DND-41 (cell line): ENCODE measurements at regions not wholly inside any gene's neighbourhood (a gene's known extent, or its start where the extent isn't known, plus 50 kb on each side); places are given as distances from the start of the nearest gene placed in this dataset.

Source experiments
- ATAC-seq: fragments of 200-7000 bp; cut with Tn5 transposase; 3 replicates; pipeline ENCODE4 v1.9.1; 2021; ENCODE audit warnings: low read depth; ENCODE audit not compliant: insufficient read depth
- DNase-seq: peaks from one replicate; pipeline ENCODE4 v3.0.0-alpha.2; 2020
- H2AFZ ChIP-seq: 2 replicates; pipeline ENCODE4 v1.6.0; 2012; ENCODE audit warnings: low read depth, low read length
- H3K27ac ChIP-seq: 2 replicates; pipeline ENCODE4 v1.5.1; 2012; ENCODE audit warnings: low read length, inconsistent platforms
- H3K27me3 ChIP-seq: fragments of 200-600 bp; sonication (generic); 2 replicates; pipeline ENCODE4 v1.6.0; 2012; ENCODE audit warnings: low read length, mild to moderate bottlenecking, inconsistent platforms; ENCODE audit not compliant: insufficient read depth, poor library complexity
- H3K36me3 ChIP-seq: 2 replicates; pipeline ENCODE4 v1.5.1; 2012; ENCODE audit warnings: low read length, inconsistent platforms; ENCODE audit not compliant: insufficient read depth
- H3K4me1 ChIP-seq: 2 replicates; pipeline ENCODE4 v1.5.1; 2012; ENCODE audit warnings: mild to moderate bottlenecking, low read length; ENCODE audit not compliant: insufficient read depth
- H3K4me2 ChIP-seq: 2 replicates; pipeline ENCODE4 v1.6.0; 2012; ENCODE audit warnings: mild to moderate bottlenecking, moderate library complexity, low read length, inconsistent platforms; ENCODE audit not compliant: insufficient read depth
- H3K4me3 ChIP-seq, 2 experiments: fragments of 200-600 bp in 1 of 2; shearing (Covaris generic) in 1 of 2; 2 replicates each; pipeline ENCODE4 v1.5.1; 2012 to 2016; ENCODE audit warnings: inconsistent platforms in 2 of 2, low read length in 2 of 2, mild to moderate bottlenecking in 2 of 2, low read depth in 1 of 2, moderate library complexity in 1 of 2
- H3K79me2 ChIP-seq: 2 replicates; pipeline ENCODE4 v1.6.0; 2012; ENCODE audit warnings: low read length, inconsistent platforms; ENCODE audit not compliant: insufficient read depth
- H3K9ac ChIP-seq: 2 replicates; pipeline ENCODE4 v1.6.0; 2012; ENCODE audit warnings: low read depth, mild to moderate bottlenecking, inconsistent platforms, low read length, moderate library complexity
- H3K9me3 ChIP-seq: 2 replicates; pipeline ENCODE4 v1.5.1; 2012; ENCODE audit warnings: low read length, moderate library complexity, mild to moderate bottlenecking, inconsistent platforms; ENCODE audit not compliant: insufficient read depth, severe bottlenecking
- H4K20me1 ChIP-seq: 2 replicates; pipeline ENCODE4 v1.6.0; 2012; ENCODE audit warnings: low read length; ENCODE audit not compliant: insufficient read depth
- EZH2 ChIP-seq: IDR thresholded peaks from 3 replicates; pipeline ENCODE4 v1.6.1; 2012; ENCODE audit warnings: borderline replicate concordance, low read depth, mild to moderate bottlenecking, moderate library complexity, low read length, inconsistent platforms; ENCODE audit not compliant: severe bottlenecking
- TF ChIP-seq, protein P1 (sequence below): IDR thresholded peaks from 2 replicates; pipeline ENCODE4 v1.5.1; 2012; ENCODE audit warnings: borderline replicate concordance, low read length, moderate library complexity, mild to moderate bottlenecking; ENCODE audit not compliant: poor library complexity, severe bottlenecking; ENCODE audit errors: extremely low read depth

DNA sequence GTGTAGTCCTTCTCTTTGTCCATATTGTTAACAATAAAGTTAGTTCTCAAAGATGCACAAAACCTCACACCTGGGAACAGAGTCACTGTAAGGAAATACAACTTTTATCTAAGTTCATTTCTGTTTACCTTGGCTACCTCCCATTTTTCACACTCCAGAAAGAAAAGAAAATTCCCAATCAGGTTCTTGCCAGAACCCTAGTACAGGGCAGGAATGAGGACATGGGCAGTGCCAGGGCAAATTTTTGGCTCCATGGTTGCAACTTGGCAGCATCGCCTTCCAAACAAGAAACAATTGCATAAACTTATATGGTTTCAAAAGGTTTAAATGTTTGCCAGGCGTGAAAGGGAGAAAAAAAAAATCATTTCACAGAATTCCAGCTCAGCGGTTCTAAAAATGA is 296.3 kb upstream of the PRKD1 start:
- no peak overlapping the region for H3K27ac ChIP-seq
- no peaks in the 10 kb centered on the region for H3K4me1 ChIP-seq
- DNase-seq (no peak), ATAC-seq (no peak)
- H3K4me2 ChIP-seq = no peak overlapping the region
- H3K36me3 ChIP-seq = no peaks in the 10 kb centered on the region
- TF ChIP-seq, protein P1, sequence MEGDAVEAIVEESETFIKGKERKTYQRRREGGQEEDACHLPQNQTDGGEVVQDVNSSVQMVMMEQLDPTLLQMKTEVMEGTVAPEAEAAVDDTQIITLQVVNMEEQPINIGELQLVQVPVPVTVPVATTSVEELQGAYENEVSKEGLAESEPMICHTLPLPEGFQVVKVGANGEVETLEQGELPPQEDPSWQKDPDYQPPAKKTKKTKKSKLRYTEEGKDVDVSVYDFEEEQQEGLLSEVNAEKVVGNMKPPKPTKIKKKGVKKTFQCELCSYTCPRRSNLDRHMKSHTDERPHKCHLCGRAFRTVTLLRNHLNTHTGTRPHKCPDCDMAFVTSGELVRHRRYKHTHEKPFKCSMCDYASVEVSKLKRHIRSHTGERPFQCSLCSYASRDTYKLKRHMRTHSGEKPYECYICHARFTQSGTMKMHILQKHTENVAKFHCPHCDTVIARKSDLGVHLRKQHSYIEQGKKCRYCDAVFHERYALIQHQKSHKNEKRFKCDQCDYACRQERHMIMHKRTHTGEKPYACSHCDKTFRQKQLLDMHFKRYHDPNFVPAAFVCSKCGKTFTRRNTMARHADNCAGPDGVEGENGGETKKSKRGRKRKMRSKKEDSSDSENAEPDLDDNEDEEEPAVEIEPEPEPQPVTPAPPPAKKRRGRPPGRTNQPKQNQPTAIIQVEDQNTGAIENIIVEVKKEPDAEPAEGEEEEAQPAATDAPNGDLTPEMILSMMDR = no peak
- H3K9ac ChIP-seq = no peak overlapping the region
- no peaks in the 10 kb centered on the region for H3K79me2 ChIP-seq
- no peaks in the 10 kb centered on the region for H3K27me3 ChIP-seq
- H3K4me3 ChIP-seq = no peak overlapping the region
- H2AFZ ChIP-seq = no peak overlapping the region
- no peaks in the 10 kb centered on the region for H3K9me3 ChIP-seq
- no peaks in the 10 kb centered on the region for H4K20me1 ChIP-seq

DNA sequence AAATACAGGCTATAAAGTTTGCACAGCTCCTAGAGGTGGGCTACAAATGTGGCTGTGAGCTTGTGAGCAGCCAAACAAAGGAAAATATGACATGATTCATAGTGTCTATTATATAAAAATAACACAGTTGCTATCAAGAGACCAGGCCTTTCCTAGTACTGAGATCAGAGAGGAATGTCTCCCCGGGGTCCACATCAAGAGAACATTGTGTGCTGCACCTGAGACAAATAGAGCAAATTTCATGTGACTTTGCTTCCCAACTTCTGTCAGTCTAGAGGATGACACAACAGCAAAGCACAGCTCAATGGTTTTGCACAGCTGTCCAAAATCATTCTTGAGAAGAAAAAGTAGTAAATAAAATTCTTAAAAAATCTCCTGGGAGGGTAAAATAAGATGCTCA is 297.5 kb upstream of the PRKD1 start:
- Histone ChIP-seq H3K9me3 (no peaks in the 10 kb centered on the region), H3K79me2 (no peaks in the 10 kb centered on the region), H3K4me3 (no peak overlapping the region), H3K4me2 (no peak overlapping the region), H3K4me1 (no peaks in the 10 kb centered on the region), H3K36me3 (no peaks in the 10 kb centered on the region), H3K27ac (no peak overlapping the region), H2AFZ (no peak overlapping the region), H4K20me1 (no peaks in the 10 kb centered on the region), H3K27me3 (no peaks in the 10 kb centered on the region), H3K9ac (no peak overlapping the region)
- no peak for TF ChIP-seq EZH2
- TF ChIP-seq, protein P1 = no peak
- no peak for DNase-seq
- ATAC-seq = no peak

DNA sequence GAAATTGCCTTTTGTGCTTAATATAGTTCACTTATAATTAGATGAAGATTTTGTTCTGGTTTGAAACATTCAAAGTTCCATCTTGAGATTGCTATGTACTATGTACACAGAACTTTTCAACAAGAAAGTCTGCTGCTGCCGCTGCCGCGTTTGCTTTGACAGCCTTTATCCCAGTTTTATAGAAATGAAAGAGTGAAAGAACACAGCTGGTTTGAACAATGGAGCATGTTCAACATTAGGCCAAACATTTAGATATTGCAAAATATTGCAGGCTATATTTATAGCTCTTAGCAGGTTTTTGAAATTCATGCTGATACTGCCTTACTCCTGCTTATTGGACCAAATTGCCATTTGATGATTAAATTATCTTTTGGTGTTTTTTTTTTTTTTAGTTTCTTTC is 299.8 kb upstream of the PRKD1 start:
- Histone ChIP-seq H3K36me3 (no peaks in the 10 kb centered on the region), H3K27me3 (no peaks in the 10 kb centered on the region), H3K9me3 (no peaks in the 10 kb centered on the region), H3K4me1 (no peaks in the 10 kb centered on the region), H3K9ac (no peak overlapping the region), H3K4me2 (no peak overlapping the region), H4K20me1 (no peaks in the 10 kb centered on the region), H3K27ac (no peak overlapping the region), H3K79me2 (no peaks in the 10 kb centered on the region), H3K4me3 (no peak overlapping the region), H2AFZ (no peak overlapping the region)
- no peak for DNase-seq
- ATAC-seq = no peak
- no peak for TF ChIP-seq EZH2
- TF ChIP-seq, protein P1 = no peak

DNA sequence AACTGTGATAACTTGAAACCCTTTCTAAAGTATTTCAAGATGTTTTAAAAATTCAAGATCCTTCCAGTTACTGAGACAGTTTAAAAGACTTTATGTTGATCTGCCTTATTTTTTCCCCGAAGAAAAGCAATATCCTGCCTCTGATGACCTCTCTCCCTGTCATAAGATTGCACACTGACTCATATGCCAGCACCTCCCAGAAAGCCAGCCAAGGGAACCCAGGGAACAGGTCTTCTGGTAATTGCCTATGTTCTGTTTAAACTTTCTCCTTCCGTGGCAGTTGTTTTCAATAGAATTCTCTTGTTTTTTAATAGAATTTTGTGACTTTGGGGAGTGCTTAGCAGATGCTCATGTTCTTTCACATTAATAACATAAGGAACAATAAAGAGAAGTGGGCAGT is 300.2 kb upstream of the PRKD1 start:
- Histone ChIP-seq H4K20me1 (no peaks in the 10 kb centered on the region), H3K79me2 (no peaks in the 10 kb centered on the region), H3K4me1 (no peaks in the 10 kb centered on the region), H3K36me3 (no peaks in the 10 kb centered on the region), H3K9me3 (no peaks in the 10 kb centered on the region), H3K27me3 (no peaks in the 10 kb centered on the region), H2AFZ (no peak overlapping the region), H3K9ac (no peak overlapping the region), H3K4me2 (no peak overlapping the region), H3K27ac (no peak overlapping the region), H3K4me3 (no peak overlapping the region)
- ATAC-seq (no peak), DNase-seq (no peak)
- TF ChIP-seq, protein P1 = no peak
- no peak for TF ChIP-seq EZH2
